ENCODE measurements at regions not wholly inside any gene's neighbourhood (a gene's known extent, or its start where the extent isn't known, plus 50 kb on each side); places are given as distances from the start of the nearest gene placed in this dataset.
"Not testable (repeated sequence)": the region's sequence is repeated elsewhere in the genome, so short reads cannot be mapped to it uniquely, and the experiment has no call there.

DNA sequence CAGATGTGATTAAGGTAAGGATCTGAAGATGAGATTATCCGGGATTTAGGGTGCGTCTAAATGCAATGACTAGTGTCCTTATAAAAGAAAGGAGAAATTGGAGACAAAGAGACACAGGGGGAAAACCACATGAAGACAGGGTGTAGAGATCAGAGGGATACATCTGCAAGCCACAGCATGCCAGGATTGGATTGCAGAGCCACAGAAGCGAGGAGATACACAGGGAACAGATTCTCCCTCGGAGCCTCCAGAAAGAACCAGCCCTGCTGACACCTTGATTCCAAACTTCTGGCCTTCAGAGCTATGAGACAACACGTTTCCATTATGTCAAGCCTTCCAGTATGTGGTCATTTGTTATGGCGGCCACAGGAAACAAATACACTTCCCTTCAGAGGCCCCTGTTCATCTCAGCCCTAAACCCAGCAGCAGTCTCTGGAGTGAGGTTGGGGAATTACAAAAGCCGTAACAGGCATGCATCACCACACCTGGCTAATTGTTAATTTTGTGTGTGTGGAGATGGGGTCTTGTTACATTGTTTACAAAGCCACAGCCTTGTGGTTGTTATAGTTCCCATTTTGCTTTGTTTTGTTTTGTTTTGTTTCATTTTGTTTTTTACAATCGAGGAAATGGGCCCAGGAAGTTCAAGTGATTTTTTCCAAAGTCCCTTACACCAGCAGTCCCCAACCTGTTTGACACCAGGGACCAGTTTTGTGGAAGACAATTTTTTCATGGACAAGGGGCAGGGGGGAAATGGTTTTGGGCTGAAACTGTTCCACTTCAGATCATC, 51.6 kb upstream of the LYRM9 start:
- intact Hi-C loops (cut with DNase I; ENCODE audit: low total_unique reads): no loop called here
- WGBS, 2 donors: 56 to 57% methylated on average over 8 of the region's 8 CpGs
- TF ChIP-seq POLR2A (IDR thresholded peaks at IDR 0.05): no peak
- TF ChIP-seq, protein P1, sequence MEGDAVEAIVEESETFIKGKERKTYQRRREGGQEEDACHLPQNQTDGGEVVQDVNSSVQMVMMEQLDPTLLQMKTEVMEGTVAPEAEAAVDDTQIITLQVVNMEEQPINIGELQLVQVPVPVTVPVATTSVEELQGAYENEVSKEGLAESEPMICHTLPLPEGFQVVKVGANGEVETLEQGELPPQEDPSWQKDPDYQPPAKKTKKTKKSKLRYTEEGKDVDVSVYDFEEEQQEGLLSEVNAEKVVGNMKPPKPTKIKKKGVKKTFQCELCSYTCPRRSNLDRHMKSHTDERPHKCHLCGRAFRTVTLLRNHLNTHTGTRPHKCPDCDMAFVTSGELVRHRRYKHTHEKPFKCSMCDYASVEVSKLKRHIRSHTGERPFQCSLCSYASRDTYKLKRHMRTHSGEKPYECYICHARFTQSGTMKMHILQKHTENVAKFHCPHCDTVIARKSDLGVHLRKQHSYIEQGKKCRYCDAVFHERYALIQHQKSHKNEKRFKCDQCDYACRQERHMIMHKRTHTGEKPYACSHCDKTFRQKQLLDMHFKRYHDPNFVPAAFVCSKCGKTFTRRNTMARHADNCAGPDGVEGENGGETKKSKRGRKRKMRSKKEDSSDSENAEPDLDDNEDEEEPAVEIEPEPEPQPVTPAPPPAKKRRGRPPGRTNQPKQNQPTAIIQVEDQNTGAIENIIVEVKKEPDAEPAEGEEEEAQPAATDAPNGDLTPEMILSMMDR (IDR thresholded peaks at IDR 0.05): no peak
- no peak overlapping the region for H3K4me3 ChIP-seq (ENCODE audit: low read depth, poor library complexity, severe bottlenecking)
- no peak for DNase-seq (ENCODE audit: low spot score in 2 of 2)

DNA sequence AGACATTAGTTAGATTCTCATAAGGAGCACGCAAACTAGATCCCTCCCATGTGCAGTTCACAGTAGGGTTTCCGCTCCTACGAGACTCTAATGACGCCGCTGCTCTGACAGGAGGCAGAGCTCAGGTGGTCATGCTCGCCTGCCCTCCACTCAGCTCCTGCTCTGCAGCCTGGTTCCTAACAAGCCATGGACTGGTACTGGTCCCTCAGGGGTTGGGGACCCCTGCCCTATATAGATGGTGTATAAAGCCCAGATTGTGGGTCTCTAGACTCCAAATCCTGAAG, 52.1 kb upstream of the LYRM9 start:
- intact Hi-C loops (cut with DNase I; ENCODE audit: low total_unique reads): no loop called here
- 84 to 92% methylated on average over 6 of the region's 6 CpGs for WGBS, 2 donors
- DNase-seq (ENCODE audit: low spot score in 2 of 2): no peak

DNA sequence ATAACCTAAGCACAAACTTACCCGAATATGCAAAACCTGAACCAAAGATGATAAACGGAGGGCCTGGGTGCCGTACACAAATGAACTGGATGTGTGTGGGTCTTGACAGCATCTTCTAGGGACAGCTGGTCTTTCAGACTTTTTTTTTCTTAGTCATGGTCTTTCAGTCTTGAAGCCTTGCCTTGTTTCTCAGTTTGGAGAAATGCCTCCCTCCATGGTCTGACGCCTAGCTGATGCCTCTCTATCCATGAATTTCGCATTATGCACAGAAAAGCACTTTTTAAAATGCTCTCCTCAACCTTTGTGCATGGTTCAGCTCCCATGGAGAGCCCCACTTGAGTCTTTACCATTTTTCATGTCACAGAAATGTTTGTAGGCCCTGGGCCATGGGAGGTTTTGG, 52.8 kb upstream of the LYRM9 start:
- intact Hi-C loops (cut with DNase I; ENCODE audit: low total_unique reads): no loop called here
- H3K4me3 ChIP-seq (ENCODE audit: low read depth, poor library complexity, severe bottlenecking): no peak overlapping the region
- TF ChIP-seq, protein P1 (IDR thresholded peaks at IDR 0.05): no peak
- TF ChIP-seq POLR2A (IDR thresholded peaks at IDR 0.05): no peak
- no peak for DNase-seq (ENCODE audit: low spot score in 2 of 2)
- 89 to 92% methylated on average over 5 of the region's 5 CpGs for WGBS, 2 donors

More for the DNA sequence above, 52.1 kb upstream of the LYRM9 start:
- TF ChIP-seq, protein P1 (IDR thresholded peaks at IDR 0.05): no peak
- TF ChIP-seq POLR2A (IDR thresholded peaks at IDR 0.05): no peak
- H3K4me3 ChIP-seq (ENCODE audit: low read depth, poor library complexity, severe bottlenecking): no peak overlapping the region

DNA sequence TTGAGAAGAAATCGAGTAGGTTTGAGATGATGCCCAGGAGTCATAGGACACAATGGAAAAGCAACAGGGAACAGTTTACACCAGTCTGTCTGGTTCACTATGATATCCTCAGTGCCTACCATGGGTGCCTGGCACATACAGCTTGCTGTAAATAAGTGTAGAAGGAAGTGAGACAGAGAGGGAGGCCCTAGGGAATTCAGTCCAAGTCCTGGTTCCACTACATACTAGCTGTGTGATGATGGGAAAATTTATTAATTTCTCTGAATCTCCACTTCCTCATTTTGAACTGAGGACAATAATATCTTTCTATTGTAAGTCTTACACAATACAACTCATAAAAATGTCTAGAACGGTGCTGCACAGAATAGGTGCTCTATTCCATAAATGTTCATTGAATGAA, 53.3 kb upstream of the LYRM9 start:
- no peak for DNase-seq (ENCODE audit: low spot score in 2 of 2)
- no peak overlapping the region for H3K4me3 ChIP-seq (ENCODE audit: low read depth, poor library complexity, severe bottlenecking)
- 49 to 73% methylated on average over 2 of the region's 2 CpGs for WGBS, 2 donors
- intact Hi-C loops (cut with DNase I; ENCODE audit: low total_unique reads): no loop called here
- TF ChIP-seq, protein P1 (IDR thresholded peaks at IDR 0.05): no peak
- TF ChIP-seq POLR2A (IDR thresholded peaks at IDR 0.05): no peak

DNA sequence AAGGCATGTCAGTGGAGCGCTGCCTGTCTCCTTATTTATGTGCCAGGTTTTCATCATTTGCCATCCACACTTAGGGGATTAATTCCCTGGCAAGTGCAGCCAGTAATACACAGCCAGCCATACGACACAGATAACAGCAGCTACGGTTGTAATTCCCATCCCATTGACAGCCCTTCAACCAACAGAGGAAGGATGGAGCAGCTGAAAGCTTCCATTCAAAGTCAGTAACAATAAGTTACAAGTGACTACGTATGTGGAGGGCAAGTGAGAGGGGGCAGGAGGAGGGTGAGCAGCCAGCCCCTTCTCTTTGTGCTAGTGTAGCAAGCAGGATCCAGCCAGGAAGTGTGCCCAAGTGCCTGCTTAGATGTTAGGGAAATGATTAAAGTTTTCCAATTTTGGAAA, 53.8 kb upstream of the LYRM9 start:
- 48 to 55% methylated on average over 4 of the region's 4 CpGs for WGBS, 2 donors
- intact Hi-C loops (cut with DNase I; ENCODE audit: low total_unique reads): no loop called here
- no peak for DNase-seq (ENCODE audit: low spot score in 2 of 2)
- TF ChIP-seq POLR2A (IDR thresholded peaks at IDR 0.05): no peak
- TF ChIP-seq, protein P1 (IDR thresholded peaks at IDR 0.05): no peak
- no peak overlapping the region for H3K4me3 ChIP-seq (ENCODE audit: low read depth, poor library complexity, severe bottlenecking)

DNA sequence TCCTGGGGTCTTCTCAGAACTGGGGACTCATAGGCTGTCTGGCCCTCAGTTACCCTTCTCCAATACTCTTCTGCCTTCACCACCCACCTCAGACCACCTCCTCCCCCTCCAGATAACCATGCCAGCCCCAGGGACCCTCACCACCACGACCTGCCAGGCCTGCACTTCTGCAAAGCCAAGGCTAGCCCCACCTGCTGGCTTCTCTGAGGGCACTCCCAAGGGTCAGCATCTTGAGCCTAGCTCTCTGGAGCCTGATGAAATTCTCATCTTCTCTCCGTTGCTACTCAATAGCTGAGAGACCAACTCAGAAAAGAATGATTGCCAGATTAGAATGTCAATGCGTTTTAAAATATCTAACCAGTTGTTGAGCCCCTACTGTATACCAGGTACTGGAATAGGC, 56.1 kb upstream of the LYRM9 start:
- WGBS, 2 donors: 79 to 81% methylated on average over 3 of the region's 3 CpGs

DNA sequence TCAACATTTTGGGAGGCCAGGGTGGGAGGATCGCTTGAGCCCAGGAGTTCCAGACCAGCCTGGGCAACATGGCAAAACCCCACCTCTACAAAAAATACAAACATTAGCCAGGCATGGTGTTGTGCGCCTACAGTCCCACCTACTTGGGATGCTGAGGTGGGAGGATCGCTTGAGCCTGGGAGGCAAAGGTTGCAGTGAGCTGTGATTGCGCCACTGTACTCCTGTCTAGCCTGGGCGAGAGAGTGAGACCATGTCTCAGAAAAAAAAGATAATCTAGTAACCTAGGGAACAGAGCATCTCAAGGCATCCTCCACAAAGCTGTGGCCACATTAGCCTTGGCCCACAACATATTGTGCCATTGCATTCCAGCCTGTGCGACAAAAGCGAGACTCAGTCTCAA, 57.1 kb upstream of the LYRM9 start:
- intact Hi-C loops (cut with DNase I; ENCODE audit: low total_unique reads); H3K4me3 ChIP-seq (ENCODE audit: low read depth, poor library complexity, severe bottlenecking); DNase-seq (ENCODE audit: low spot score in 2 of 2): not testable (repeated sequence)
- WGBS, 2 donors: 92 to 94% methylated on average over 7 of the region's 7 CpGs

More for the DNA sequence above, 56.1 kb upstream of the LYRM9 start:
- no peak overlapping the region for H3K4me3 ChIP-seq (ENCODE audit: low read depth, poor library complexity, severe bottlenecking)
- TF ChIP-seq POLR2A (IDR thresholded peaks at IDR 0.05): no peak
- TF ChIP-seq, protein P1 (IDR thresholded peaks at IDR 0.05): no peak
- DNase-seq (ENCODE audit: low spot score in 2 of 2): no peak
- intact Hi-C loops (cut with DNase I; ENCODE audit: low total_unique reads): no loop called here
